ENCODE measurements at regions not wholly inside any gene's neighbourhood (a gene's known extent, or its start where the extent isn't known, plus 50 kb on each side); places are given as distances from the start of the nearest gene placed in this dataset.

- Histone ChIP-seq H3K9me3 (ENCODE audit: control insufficient read depth in 2 of 2, low read length in 2 of 2) (no peaks in the 10 kb centered on the region), H3K36me3 (ENCODE audit: control insufficient read depth, insufficient read depth, low read length) (no peaks in the 10 kb centered on the region), H3K27me3 (ENCODE audit: control insufficient read depth, insufficient read depth, low read length) (no peaks in the 10 kb centered on the region), H3K4me3 (ENCODE audit: low read depth, low read length) (no peak overlapping the region), H3K27ac (ENCODE audit: insufficient read depth, low read length, poor library complexity, severe bottlenecking) (no peak overlapping the region), H3K4me1 (ENCODE audit: control insufficient read depth, insufficient read depth, low read length, poor library complexity, severe bottlenecking) (no peaks in the 10 kb centered on the region)
- H3K27me3 Mint-ChIP-seq = peaks cover 4% of the 10 kb centered on the region
- DNase-seq (no peak), ATAC-seq (ENCODE audit: low read depth in 2 of 2) (no peak)
- H3K4me3 Mint-ChIP-seq = no peak overlapping the region
- H3K4me1 Mint-ChIP-seq = peaks cover 0 to 6% (median 0%) of the 10 kb centered on the region in 4 donors
- no peak overlapping the region for H3K27ac Mint-ChIP-seq
- no peaks in the 10 kb centered on the region for H3K9me3 Mint-ChIP-seq
- H3K36me3 Mint-ChIP-seq = no peaks in the 10 kb centered on the region
These were observed 204.2 kb upstream of the CDKN3 start for GRCh38 chr14:54192610-54193009.

- H3K4me1 ChIP-seq (ENCODE audit: control insufficient read depth, insufficient read depth, low read length, poor library complexity, severe bottlenecking) = no peaks in the 10 kb centered on the region
- no peak overlapping the region for H3K27ac Mint-ChIP-seq
- no peak overlapping the region for H3K4me3 Mint-ChIP-seq
- no peak overlapping the region for H3K4me3 ChIP-seq (ENCODE audit: low read depth, low read length)
- no peak overlapping the region for H3K27ac ChIP-seq (ENCODE audit: insufficient read depth, low read length, poor library complexity, severe bottlenecking)
- no peaks in the 10 kb centered on the region for H3K9me3 ChIP-seq (ENCODE audit: control insufficient read depth in 2 of 2, low read length in 2 of 2)
- H3K4me1 Mint-ChIP-seq = peaks cover 0 to 6% (median 0%) of the 10 kb centered on the region in 4 donors
- DNase-seq = no peak
- H3K27me3 Mint-ChIP-seq = peaks cover 4% of the 10 kb centered on the region
- H3K9me3 Mint-ChIP-seq = peaks cover 0 to 4% (median 0%) of the 10 kb centered on the region in 7 donors
- H3K27me3 ChIP-seq (ENCODE audit: control insufficient read depth, insufficient read depth, low read length) = no peaks in the 10 kb centered on the region
- H3K36me3 ChIP-seq (ENCODE audit: control insufficient read depth, insufficient read depth, low read length) = no peaks in the 10 kb centered on the region
- no peak for ATAC-seq (ENCODE audit: low read depth in 2 of 2)
- H3K36me3 Mint-ChIP-seq = no peaks in the 10 kb centered on the region
These were observed 202.9 kb upstream of the CDKN3 start for GRCh38 chr14:54193871-54194270.

- ATAC-seq (ENCODE audit: low read depth in 2 of 2) (no peak), DNase-seq (no peak)
- Histone ChIP-seq H3K9me3 (ENCODE audit: control insufficient read depth in 2 of 2, low read length in 2 of 2) (no peaks in the 10 kb centered on the region), H3K36me3 (ENCODE audit: control insufficient read depth, insufficient read depth, low read length) (no peaks in the 10 kb centered on the region), H3K27me3 (ENCODE audit: control insufficient read depth, insufficient read depth, low read length) (no peaks in the 10 kb centered on the region), H3K4me1 (ENCODE audit: control insufficient read depth, insufficient read depth, low read length, poor library complexity, severe bottlenecking) (no peaks in the 10 kb centered on the region), H3K4me3 (ENCODE audit: low read depth, low read length) (no peak overlapping the region), H3K27ac (ENCODE audit: insufficient read depth, low read length, poor library complexity, severe bottlenecking) (no peak overlapping the region)
- Mint-ChIP-seq H3K9me3 (peaks cover 0 to 5% (median 0%) of the 10 kb centered on the region in 7 donors), H3K4me3 (no peak overlapping the region), H3K4me1 (peaks cover 0 to 4% (median 0%) of the 10 kb centered on the region in 4 donors), H3K36me3 (no peaks in the 10 kb centered on the region), H3K27me3 (peaks cover 4% of the 10 kb centered on the region), H3K27ac (no peak overlapping the region)
These were observed 202.3 kb upstream of the CDKN3 start for GRCh38 chr14:54194501-54194900.

- no peak for DNase-seq
These were observed 199.4 kb upstream of the CDKN3 start for GRCh38 chr14:54197369-54197768.

GRCh38 chr14:54200726-54201125 lies 196.1 kb upstream of the CDKN3 start:
- no peaks in the 10 kb centered on the region for H3K27me3 Mint-ChIP-seq
- no peak overlapping the region for H3K4me3 Mint-ChIP-seq

More at GRCh38 chr14:54197369-54197768, 199.4 kb upstream of the CDKN3 start:
- Histone ChIP-seq H3K36me3 (ENCODE audit: control insufficient read depth, insufficient read depth, low read length) (no peaks in the 10 kb centered on the region), H3K9me3 (ENCODE audit: control insufficient read depth in 2 of 2, low read length in 2 of 2) (no peaks in the 10 kb centered on the region), H3K27me3 (ENCODE audit: control insufficient read depth, insufficient read depth, low read length) (no peaks in the 10 kb centered on the region), H3K4me1 (ENCODE audit: control insufficient read depth, insufficient read depth, low read length, poor library complexity, severe bottlenecking) (no peaks in the 10 kb centered on the region), H3K27ac (ENCODE audit: insufficient read depth, low read length, poor library complexity, severe bottlenecking) (no peak overlapping the region), H3K4me3 (ENCODE audit: low read depth, low read length) (no peak overlapping the region)
- Mint-ChIP-seq H3K4me1 (no peaks in the 10 kb centered on the region), H3K27ac (no peak overlapping the region), H3K4me3 (no peak overlapping the region), H3K36me3 (no peaks in the 10 kb centered on the region), H3K9me3 (peaks cover 0 to 10% (median 2%) of the 10 kb centered on the region in 7 donors), H3K27me3 (peaks cover 4% of the 10 kb centered on the region)
- no peak for ATAC-seq (ENCODE audit: low read depth in 2 of 2)

GRCh38 chr14:54202288-54202687 lies 194.5 kb upstream of the CDKN3 start:
- ATAC-seq (ENCODE audit: low read depth in 2 of 2) (no peak), DNase-seq (no peak)
- Histone ChIP-seq H3K27me3 (ENCODE audit: control insufficient read depth, insufficient read depth, low read length) (no peaks in the 10 kb centered on the region), H3K36me3 (ENCODE audit: control insufficient read depth, insufficient read depth, low read length) (no peaks in the 10 kb centered on the region), H3K9me3 (ENCODE audit: control insufficient read depth in 2 of 2, low read length in 2 of 2) (no peaks in the 10 kb centered on the region), H3K4me3 (ENCODE audit: low read depth, low read length) (no peak overlapping the region), H3K4me1 (ENCODE audit: control insufficient read depth, insufficient read depth, low read length, poor library complexity, severe bottlenecking) (no peaks in the 10 kb centered on the region), H3K27ac (ENCODE audit: insufficient read depth, low read length, poor library complexity, severe bottlenecking) (no peak overlapping the region)
- Mint-ChIP-seq H3K4me1 (no peaks in the 10 kb centered on the region), H3K27me3 (no peaks in the 10 kb centered on the region), H3K36me3 (no peaks in the 10 kb centered on the region), H3K4me3 (no peak overlapping the region), H3K9me3 (peaks cover 0 to 10% (median 3%) of the 10 kb centered on the region in 7 donors), H3K27ac (no peak overlapping the region)

More at GRCh38 chr14:54200726-54201125, 196.1 kb upstream of the CDKN3 start:
- peaks cover 0 to 10% (median 2%) of the 10 kb centered on the region in 7 donors for H3K9me3 Mint-ChIP-seq
- Histone ChIP-seq H3K4me3 (ENCODE audit: low read depth, low read length) (no peak overlapping the region), H3K27ac (ENCODE audit: insufficient read depth, low read length, poor library complexity, severe bottlenecking) (no peak overlapping the region), H3K4me1 (ENCODE audit: control insufficient read depth, insufficient read depth, low read length, poor library complexity, severe bottlenecking) (no peaks in the 10 kb centered on the region), H3K9me3 (ENCODE audit: control insufficient read depth in 2 of 2, low read length in 2 of 2) (no peaks in the 10 kb centered on the region), H3K27me3 (ENCODE audit: control insufficient read depth, insufficient read depth, low read length) (no peaks in the 10 kb centered on the region), H3K36me3 (ENCODE audit: control insufficient read depth, insufficient read depth, low read length) (no peaks in the 10 kb centered on the region)
- H3K27ac Mint-ChIP-seq = no peak overlapping the region
- no peak for ATAC-seq (ENCODE audit: low read depth in 2 of 2)
- H3K36me3 Mint-ChIP-seq = no peaks in the 10 kb centered on the region
- no peaks in the 10 kb centered on the region for H3K4me1 Mint-ChIP-seq
- no peak for DNase-seq

- H3K9me3 Mint-ChIP-seq = peaks cover 0 to 7% (median 0%) of the 10 kb centered on the region in 7 donors
These were observed 190.3 kb upstream of the CDKN3 start for GRCh38 chr14:54206516-54206915.

GRCh38 chr14:54207075-54207474 lies 189.7 kb upstream of the CDKN3 start:
- H3K27me3 ChIP-seq (ENCODE audit: control insufficient read depth, insufficient read depth, low read length) = peaks cover 3% of the 10 kb centered on the region
- no peaks in the 10 kb centered on the region for H3K36me3 ChIP-seq (ENCODE audit: control insufficient read depth, insufficient read depth, low read length)
- peaks cover 3% of the 10 kb centered on the region for H3K27me3 Mint-ChIP-seq
- no peaks in the 10 kb centered on the region for H3K9me3 ChIP-seq (ENCODE audit: control insufficient read depth in 2 of 2, low read length in 2 of 2)
- no peak overlapping the region for H3K27ac ChIP-seq (ENCODE audit: insufficient read depth, low read length, poor library complexity, severe bottlenecking)
- no peak overlapping the region for H3K4me3 Mint-ChIP-seq
- peaks cover 0 to 4% (median 0%) of the 10 kb centered on the region in 7 donors for H3K9me3 Mint-ChIP-seq
- ATAC-seq (ENCODE audit: low read depth in 2 of 2) = no peak
- H3K4me1 Mint-ChIP-seq = no peaks in the 10 kb centered on the region
- no peaks in the 10 kb centered on the region for H3K4me1 ChIP-seq (ENCODE audit: control insufficient read depth, insufficient read depth, low read length, poor library complexity, severe bottlenecking)
- no peak for DNase-seq
- H3K4me3 ChIP-seq (ENCODE audit: low read depth, low read length) = no peak overlapping the region
- H3K27ac Mint-ChIP-seq = no peak overlapping the region
- H3K36me3 Mint-ChIP-seq = no peaks in the 10 kb centered on the region

More at GRCh38 chr14:54206516-54206915, 190.3 kb upstream of the CDKN3 start:
- H3K36me3 ChIP-seq (ENCODE audit: control insufficient read depth, insufficient read depth, low read length) = no peaks in the 10 kb centered on the region
- H3K4me1 ChIP-seq (ENCODE audit: control insufficient read depth, insufficient read depth, low read length, poor library complexity, severe bottlenecking) = no peaks in the 10 kb centered on the region
- Mint-ChIP-seq H3K36me3 (no peaks in the 10 kb centered on the region), H3K4me3 (no peak overlapping the region), H3K4me1 (no peaks in the 10 kb centered on the region), H3K27me3 (no peaks in the 10 kb centered on the region), H3K27ac (no peak overlapping the region)
- H3K27me3 ChIP-seq (ENCODE audit: control insufficient read depth, insufficient read depth, low read length) = peaks cover 3% of the 10 kb centered on the region
- no peaks in the 10 kb centered on the region for H3K9me3 ChIP-seq (ENCODE audit: control insufficient read depth in 2 of 2, low read length in 2 of 2)
- ATAC-seq (ENCODE audit: low read depth in 2 of 2) = no peak
- no peak for DNase-seq
- H3K27ac ChIP-seq (ENCODE audit: insufficient read depth, low read length, poor library complexity, severe bottlenecking) = no peak overlapping the region
- no peak overlapping the region for H3K4me3 ChIP-seq (ENCODE audit: low read depth, low read length)
